Panc1 (cell line): ENCODE measurements at regions not wholly inside any gene's neighbourhood (a gene's known extent, or its start where the extent isn't known, plus 50 kb on each side); places are given as distances from the start of the nearest gene placed in this dataset.

ENCODE experiments used
- ATAC-seq: fragments of 200-7000 bp; cut with Tn5 transposase; 2 replicates; pipeline ENCODE4 v1.9.1; 2020; ENCODE audit warnings: mild to moderate bottlenecking, moderate library complexity
- BruUV-seq: library from RNA; stranded (reverse); fragments of 400-500 nt; replicated peaks from 2 replicates; lab custom pipeline; 2021; lab: Mats Ljungman, UMichigan
- CTCF ChIA-PET: fragments of 300-600 bp; sonication (Branson Sonifier 250); formaldehyde crosslinking; loops from one replicate; lab custom pipeline; 2022; ENCODE audit warnings: antibody characterized with exemption; lab: Charles Lee
- POLR2A ChIA-PET: fragments of 300-600 bp; sonication (Branson Sonifier 250); formaldehyde crosslinking; loops from one replicate; lab custom pipeline; 2022; ENCODE audit warnings: antibody characterized with exemption; lab: Charles Lee
- DNase-seq: peaks from one replicate; pipeline ENCODE4 v3.0.0-alpha.2; 2010; ENCODE audit warnings: low read depth, low spot score
- H3K27ac ChIP-seq: 2 replicates; pipeline ENCODE4 v1.5.1; 2011; ENCODE audit warnings: mild to moderate bottlenecking, low read length, inconsistent platforms
- H3K27me3 ChIP-seq: fragments of 200-500 bp; sonication (Bioruptor generic); 2 replicates; pipeline ENCODE4 v1.6.0; 2014; ENCODE audit warnings: low read length, inconsistent platforms; ENCODE audit not compliant: control insufficient read depth, insufficient read depth
- H3K36me3 ChIP-seq: fragments of 200-500 bp; sonication (Bioruptor generic); 2 replicates; pipeline ENCODE4 v1.5.1; 2014; ENCODE audit warnings: inconsistent platforms, mild to moderate bottlenecking, low read length, moderate library complexity; ENCODE audit not compliant: control insufficient read depth, insufficient read depth
- H3K4me1 ChIP-seq: 2 replicates; pipeline ENCODE4 v1.5.1; 2011; ENCODE audit warnings: inconsistent platforms, mild to moderate bottlenecking, low read length, moderate library complexity; ENCODE audit not compliant: control insufficient read depth, insufficient read depth
- H3K4me3 ChIP-seq, 2 experiments: 2 replicates each; pipeline ENCODE4 v1.5.1; 2011 to 2012; ENCODE audit warnings: low read depth in 2 of 2, low read length in 2 of 2, mild to moderate bottlenecking in 2 of 2, inconsistent platforms in 1 of 2, moderate library complexity in 1 of 2
- H3K9me3 ChIP-seq: fragments of 200-500 bp; sonication (Bioruptor generic); 2 replicates; pipeline ENCODE4 v1.5.1; 2014; ENCODE audit warnings: low read depth, mild to moderate bottlenecking, inconsistent platforms, low read length, moderate library complexity; ENCODE audit not compliant: control insufficient read depth, insufficient read depth
- CTCF ChIP-seq: fragments of 450-650 bp; IDR thresholded peaks from 2 replicates; pipeline ENCODE4 v1.5.1; 2017; ENCODE audit warnings: mild to moderate bottlenecking
- POLR2AphosphoS5 ChIP-seq: IDR thresholded peaks from 2 replicates; pipeline ENCODE4 v1.6.1; 2012; ENCODE audit warnings: mild to moderate bottlenecking, low read depth, low read length, moderate library complexity
- REST ChIP-seq, 2 experiments: IDR thresholded peaks; 2 replicates each; pipeline ENCODE4 v1.6.1; 2011 to 2012; ENCODE audit warnings: low read depth in 2 of 2, control low read depth in 1 of 2, low read length in 1 of 2, mild to moderate bottlenecking in 1 of 2, moderate library complexity in 1 of 2; ENCODE audit not compliant: insufficient read depth in 1 of 2
- SIN3A ChIP-seq: IDR thresholded peaks from 2 replicates; pipeline ENCODE4 v1.6.1; 2012; ENCODE audit warnings: low read depth, mild to moderate bottlenecking, low read length, moderate library complexity, borderline replicate concordance; ENCODE audit not compliant: insufficient read depth
- TCF7L2 ChIP-seq: IDR thresholded peaks from 2 replicates; pipeline ENCODE4 v1.6.1; 2011; ENCODE audit warnings: mild to moderate bottlenecking, low read depth, low read length, inconsistent platforms
- in situ Hi-C: cut with HindIII; loops from 2 replicates; pipeline ENCODE4 v1.10.0; 2016; ENCODE audit warnings: low sequenced_read_pairs, low pct_unique_long_range_greater_than_20kb
- intact Hi-C: fragments of 100-400 bp; cut with micrococcal nuclease; formaldehyde crosslinking; loops from one replicate; pipeline ENCODE4 v1.10.0; 2022; ENCODE audit not compliant: unreplicated experiment

- no peaks in the 10 kb centered on the region for H3K9me3 ChIP-seq
- no peaks in the 10 kb centered on the region for H3K36me3 ChIP-seq
- no peak for DNase-seq
- H3K27ac ChIP-seq: no peak overlapping the region
- TF ChIP-seq TCF7L2 (no peak), REST (IDR thresholded peaks at IDR 0.05; ENCODE audit: insufficient read depth in 1 of 2, low read depth in 2 of 2, low read length in 1 of 2) (no peak), CTCF (no peak), SIN3A (no peak), POLR2AphosphoS5 (no peak)
- H3K4me1 ChIP-seq: no peaks in the 10 kb centered on the region
- intact Hi-C loops: no loop called here
- CTCF ChIA-PET: no interaction called here
- POLR2A ChIA-PET: no interaction called here
- H3K4me3 ChIP-seq: no peak overlapping the region
- no peaks in the 10 kb centered on the region for H3K27me3 ChIP-seq
- BruUV-seq: no TSS peak
- in situ Hi-C loops: no loop called here
- no peak for ATAC-seq
Observed at GRCh38 chrX:112164420-112164819, 81.8 kb upstream of the TRPC5 start.

GRCh38 chrX:112163906-112164305, 81.3 kb upstream of the TRPC5 start:
- H3K4me3 ChIP-seq: no peak overlapping the region
- TF ChIP-seq REST (IDR thresholded peaks at IDR 0.05; ENCODE audit: insufficient read depth in 1 of 2, low read depth in 2 of 2, low read length in 1 of 2) (no peak), POLR2AphosphoS5 (no peak), SIN3A (no peak), TCF7L2 (no peak), CTCF (no peak)
- POLR2A ChIA-PET: no interaction called here
- intact Hi-C loops (no loop called here), in situ Hi-C loops (no loop called here)
- DNase-seq (no peak), ATAC-seq (no peak)
- BruUV-seq: no TSS peak
- H3K4me1 ChIP-seq: no peaks in the 10 kb centered on the region
- no peak overlapping the region for H3K27ac ChIP-seq
- CTCF ChIA-PET: no interaction called here
- no peaks in the 10 kb centered on the region for H3K27me3 ChIP-seq
- no peaks in the 10 kb centered on the region for H3K36me3 ChIP-seq
- no peaks in the 10 kb centered on the region for H3K9me3 ChIP-seq
